Activated T-helper 1 cell treated with anti-CD3 and anti-CD28 coated beads, Interleukin-2, amount 50 U/mL, for 16 hours (primary cell): ENCODE measurements at regions not wholly inside any gene's neighbourhood (a gene's known extent, or its start where the extent isn't known, plus 50 kb on each side); places are given as distances from the start of the nearest gene placed in this dataset.
A peak's percentile ranks its signal among the peaks of the same experiment; 100 is the strongest.

Experiments used
- DNase-seq, 2 donors: peaks; one replicate each; pipeline ENCODE4 v3.0.0-alpha.2; 2020; ENCODE audit warnings: low read depth in 1 of 2, low spot score in 1 of 2

DNA sequence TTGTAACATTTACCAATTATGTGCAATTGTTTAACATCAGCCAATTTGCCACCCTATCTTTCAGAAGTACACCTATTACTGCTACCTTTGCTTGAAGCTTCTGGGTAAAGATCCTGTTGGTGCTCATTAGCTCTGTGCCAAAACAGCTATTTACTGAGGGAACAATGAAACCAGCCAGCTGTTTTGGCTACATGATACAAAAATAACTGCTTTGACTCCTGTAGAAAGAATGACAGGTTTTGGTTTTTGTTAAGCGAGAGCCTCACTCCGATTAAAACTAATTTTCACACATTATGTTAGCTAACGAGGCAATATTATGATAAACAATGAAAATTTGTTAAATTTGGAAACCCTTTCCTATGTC is 907.0 kb downstream of the EPHA4 start:
- DNase-seq: no peak

DNA sequence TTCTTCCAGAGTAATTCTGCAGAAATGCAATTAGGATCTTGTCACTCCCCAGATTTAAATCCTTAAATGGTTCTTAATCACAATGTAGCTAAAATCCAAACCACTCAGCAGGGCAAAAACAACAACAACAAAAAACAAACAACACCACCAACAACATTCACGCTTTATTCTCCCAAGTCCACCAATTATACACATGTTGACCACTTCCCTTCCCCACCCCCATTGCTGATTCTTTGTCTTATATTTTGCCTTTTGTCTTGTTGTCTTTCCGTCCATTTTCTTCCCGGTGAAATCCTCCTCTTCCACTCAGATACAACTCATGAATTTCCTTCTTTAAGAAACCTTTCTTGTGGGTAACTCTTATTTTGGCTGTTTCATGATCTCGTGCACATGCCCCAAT is 902.8 kb downstream of the EPHA4 start:
- DNase-seq: no peak

DNA sequence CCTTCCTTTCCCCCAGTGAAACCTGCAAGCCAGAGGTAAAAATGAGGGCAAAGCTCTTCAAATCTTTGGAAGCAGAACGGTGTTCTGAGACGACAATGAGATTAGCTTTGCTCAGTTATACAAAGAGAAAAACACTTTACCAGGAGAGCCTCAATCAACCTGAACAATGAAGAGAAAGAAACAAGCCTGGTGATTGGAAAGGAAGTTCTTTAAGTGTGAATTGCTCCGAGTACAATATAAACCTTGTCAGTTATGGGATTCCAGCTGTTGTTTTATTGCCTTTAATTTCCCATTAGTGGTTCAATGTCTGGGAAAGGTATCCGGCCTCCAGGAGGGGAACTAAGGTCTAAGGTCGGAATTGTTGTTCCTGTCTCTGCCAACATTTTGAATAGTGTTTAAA is 901.6 kb downstream of the EPHA4 start:
- no peak for DNase-seq

DNA sequence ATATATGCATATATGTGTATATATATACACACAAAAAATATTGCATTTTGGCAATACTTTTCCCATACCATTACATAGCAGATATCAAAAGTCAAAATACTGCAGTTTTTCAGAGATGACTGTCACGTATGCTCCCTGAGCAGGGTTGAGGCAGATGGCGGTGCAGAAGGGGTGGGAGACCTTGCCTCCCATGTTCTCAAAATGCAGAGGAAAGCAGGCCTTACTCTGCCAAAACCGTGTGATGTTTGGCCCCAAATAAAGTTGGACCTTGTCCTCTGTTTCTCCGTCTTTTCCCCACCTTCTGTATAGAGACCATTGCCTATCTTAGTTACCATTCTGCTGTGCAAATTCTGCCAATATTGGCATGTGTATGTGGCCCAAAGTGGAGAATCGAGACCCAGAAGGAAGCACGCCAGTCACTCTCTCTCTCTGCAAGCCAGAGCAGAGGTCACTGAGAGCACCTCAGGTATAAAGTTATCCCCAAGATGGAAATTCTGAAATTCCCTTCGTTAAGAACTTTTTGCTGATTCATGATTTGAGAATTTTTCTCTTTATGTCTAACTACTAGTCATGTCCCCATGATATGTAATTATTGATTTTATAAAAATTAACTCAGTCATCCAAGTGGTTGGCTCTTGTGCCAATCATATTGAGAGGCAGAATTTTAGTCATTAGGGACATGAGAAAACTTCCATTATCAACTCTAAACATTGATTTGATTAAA is 898.8 kb downstream of the EPHA4 start:
- DNase-seq: no peak

DNA sequence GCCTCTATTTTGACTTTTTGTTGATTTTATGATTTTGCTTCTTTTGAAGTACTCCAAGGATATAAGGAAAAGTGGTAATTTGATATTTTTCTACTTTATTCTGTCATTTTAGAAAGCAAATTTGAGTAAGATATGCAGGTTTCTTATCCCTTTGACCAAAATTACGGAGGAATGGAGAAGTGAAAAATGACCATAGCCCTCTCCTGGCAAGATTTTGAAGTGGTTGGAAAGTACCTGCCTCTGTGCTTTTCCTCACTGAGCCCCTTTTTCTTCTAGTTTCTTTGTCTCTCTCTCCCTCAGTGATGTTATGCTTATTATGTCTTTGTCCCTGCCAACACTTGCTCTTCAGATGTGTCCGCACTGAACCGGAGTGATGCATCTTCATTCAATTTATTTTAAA is 898.1 kb downstream of the EPHA4 start:
- no peak for DNase-seq

DNA sequence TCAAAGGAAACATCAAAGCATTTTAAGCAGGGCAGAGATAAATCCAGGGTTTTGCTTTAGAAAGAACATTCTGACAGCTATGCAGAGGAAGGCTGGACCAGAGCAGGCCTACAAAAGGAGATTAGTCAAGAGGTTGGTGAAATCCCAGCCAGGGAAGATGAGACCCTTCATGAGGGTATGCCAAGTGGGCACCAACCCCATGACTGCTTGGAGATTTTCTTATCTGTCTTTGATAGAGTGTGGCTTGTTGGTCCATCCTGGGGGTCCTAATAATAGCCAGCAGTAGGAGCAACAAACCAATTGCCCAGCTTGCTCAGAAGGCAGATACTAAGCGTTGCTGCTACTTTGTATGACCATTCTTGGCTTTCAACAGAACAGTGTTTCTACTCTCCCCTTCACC is 895.4 kb downstream of the EPHA4 start:
- no peak for DNase-seq

DNA sequence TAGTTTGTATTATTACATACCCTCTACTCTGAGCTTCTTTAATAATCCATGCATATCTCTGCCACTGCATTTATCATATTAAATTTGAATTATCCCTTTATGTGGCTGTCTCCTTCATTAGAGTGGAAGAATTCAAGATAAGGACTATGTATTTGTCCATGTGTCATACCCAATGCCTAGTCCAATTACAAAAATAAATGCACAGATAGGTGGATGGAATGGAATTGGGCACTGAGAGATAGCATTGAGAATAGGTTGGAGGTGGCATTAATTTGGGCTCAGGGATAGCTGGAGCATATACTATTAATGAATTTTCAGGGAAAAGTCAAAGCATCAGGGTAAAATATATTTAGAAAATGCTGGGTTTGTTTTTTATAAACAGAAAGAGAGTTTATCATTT is 893.2 kb downstream of the EPHA4 start:
- no peak for DNase-seq

DNA sequence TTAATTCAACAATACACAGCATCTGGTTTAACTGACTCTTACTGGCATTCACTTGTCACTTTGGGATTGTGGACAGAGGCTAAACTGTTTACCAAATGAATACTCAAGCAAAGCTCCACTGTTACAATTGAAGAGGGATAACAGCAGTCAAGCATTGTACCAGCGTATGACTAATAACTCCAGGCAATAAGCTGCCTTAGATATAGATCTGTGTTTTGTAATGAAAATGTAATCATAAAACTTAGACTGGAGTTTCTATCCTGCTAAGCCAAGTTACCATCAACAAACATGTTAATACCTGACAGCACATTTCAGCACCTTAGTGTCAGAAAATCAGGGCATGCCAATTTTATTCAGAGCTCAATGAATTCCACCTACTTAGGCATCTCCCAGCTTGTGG is 889.5 kb downstream of the EPHA4 start:
- no peak for DNase-seq

DNA sequence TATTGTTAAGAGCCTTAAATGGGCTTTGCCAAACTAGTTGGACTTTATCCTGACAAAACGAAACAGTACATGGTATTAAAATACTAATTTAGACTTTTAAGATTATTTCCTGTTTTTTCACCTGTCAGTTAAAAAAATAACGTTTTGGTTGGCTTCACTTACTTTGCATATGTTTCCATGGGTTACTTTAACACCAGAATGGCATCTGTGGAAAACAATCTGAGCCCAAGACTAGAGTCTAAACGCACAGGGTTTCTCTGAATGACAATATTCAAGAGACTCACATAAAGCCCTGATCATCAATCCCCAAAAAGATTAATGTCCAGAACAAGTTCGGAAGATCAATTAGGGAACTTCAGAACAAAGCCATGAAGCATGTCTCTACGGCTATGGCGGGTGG is 888.0 kb downstream of the EPHA4 start:
- DNase-seq: no peak

DNA sequence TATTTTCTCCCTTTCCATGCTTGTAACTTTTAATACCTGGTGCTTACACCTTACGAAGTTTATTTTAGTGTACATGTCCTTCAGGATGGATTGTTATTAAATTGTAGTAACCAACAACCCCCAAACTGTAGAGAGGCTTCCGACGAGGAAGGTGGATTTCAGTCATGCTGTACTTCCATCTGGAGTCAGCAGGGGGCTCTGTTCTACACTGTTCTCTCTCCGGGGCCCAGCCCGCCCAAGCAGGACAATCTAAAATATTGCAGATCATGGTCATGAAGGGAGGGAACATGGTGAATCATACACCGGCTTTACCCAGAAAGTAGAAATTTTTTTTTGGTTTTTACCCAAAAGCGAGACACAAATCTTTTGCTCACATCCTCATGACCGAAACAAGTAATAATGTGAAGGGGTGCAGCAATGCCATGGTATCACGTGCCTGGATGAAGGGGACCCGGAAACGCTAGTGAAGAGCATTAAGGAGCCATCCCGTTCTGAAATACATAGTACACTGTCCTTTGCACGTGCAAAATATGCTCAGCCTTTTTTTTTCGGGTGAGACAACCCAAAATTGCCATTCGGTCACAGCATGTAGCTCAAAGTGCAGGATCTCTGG is 884.8 kb downstream of the EPHA4 start:
- DNase-seq: peak; percentile 26 to 52

DNA sequence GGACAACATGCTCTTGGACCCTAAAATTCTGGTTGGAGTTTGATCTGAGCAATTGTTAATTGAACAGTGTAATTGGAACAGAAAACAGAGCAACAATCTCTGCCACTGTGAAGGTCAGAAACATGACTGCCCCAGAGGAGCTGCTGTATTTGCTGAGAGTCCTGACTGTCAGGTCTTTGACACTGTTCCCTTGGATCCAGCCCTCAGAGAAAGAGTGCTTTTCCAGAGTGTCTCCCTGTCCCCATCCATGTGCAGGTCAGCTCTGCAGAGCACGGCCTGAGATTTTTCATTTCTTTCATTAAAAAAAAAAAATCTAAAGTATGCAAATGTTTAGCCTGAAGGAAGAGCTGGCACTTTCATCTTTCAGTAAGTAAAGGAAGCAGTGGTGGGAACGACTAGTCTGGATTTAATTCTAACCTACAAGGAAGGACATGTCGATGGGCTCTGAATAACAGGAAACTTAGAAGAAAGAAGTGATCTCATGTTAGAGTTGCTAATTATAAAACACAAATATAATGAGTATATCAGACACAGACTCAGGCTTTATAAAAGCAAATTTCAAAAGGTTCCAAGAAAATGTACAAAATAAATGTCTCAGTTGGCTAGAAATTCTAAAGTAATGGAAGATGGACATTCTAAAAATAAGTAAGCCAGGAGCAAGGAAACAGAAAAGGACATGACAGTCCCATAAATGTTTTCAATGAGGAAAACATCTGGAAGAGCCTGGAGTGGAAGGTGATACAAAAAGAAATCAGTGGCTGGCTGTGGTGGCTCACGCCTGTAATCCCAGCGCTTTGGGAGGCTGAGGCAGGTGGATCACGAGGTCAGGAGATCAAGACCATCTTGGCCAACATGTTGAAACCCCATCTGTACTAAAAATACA is 876.5 kb downstream of the EPHA4 start:
- no peak for DNase-seq

DNA sequence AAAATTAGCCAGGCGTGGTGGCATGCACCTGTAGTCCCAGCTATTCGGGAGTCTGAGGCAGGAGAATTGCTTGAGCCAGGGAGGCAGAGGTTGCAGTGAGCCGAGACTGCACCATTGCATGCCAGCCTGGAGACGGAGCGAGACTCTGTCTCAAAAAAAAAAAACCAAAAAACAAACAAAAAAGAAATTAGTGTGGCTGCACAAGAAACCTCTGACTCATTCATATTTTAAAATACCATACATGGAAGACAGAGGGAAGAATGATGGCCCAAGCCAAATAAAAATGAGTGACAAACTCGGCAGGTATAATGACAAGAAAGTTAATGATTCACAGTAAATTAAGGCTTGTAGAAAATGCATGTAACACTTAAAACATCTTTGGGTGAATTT is 875.8 kb downstream of the EPHA4 start:
- DNase-seq: no peak

DNA sequence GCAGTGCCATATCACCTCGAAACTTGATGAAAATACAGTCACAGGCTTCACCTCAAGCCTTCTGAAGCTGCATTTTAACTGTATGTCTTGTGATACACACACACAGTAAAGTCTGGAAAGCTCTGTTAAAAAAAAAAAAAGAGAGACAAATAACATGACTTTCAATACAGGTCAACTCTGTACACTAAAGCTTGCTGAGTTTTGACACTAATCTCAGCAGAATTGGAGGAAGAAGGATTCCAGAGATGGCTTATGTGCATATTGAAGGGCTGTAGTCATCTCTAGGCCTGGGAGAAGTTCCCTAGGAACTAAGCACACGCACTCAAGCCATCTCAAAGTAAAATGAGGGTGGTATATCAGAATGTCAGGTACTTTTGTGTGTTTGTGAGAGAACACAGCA is 875.1 kb downstream of the EPHA4 start:
- no peak for DNase-seq

DNA sequence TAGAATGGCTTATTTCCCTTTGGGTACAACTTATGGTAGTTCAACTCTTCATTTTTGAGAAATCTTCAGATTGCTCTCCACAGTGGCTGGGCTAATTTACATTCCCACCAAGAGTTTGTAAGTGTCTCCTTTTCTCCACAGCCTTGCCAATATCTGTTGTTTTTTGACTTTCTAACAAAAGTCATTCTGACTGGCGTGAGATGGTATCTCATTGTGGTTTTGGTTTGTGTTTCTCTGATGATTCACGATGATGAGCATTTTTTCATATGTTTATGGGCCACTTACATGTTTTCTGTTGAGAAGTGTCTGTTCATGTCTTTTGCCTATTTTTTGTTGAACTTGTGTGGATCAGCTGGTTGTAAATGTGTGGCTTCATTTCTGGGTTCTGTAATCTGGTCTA is 871.0 kb downstream of the EPHA4 start:
- no peak for DNase-seq

DNA sequence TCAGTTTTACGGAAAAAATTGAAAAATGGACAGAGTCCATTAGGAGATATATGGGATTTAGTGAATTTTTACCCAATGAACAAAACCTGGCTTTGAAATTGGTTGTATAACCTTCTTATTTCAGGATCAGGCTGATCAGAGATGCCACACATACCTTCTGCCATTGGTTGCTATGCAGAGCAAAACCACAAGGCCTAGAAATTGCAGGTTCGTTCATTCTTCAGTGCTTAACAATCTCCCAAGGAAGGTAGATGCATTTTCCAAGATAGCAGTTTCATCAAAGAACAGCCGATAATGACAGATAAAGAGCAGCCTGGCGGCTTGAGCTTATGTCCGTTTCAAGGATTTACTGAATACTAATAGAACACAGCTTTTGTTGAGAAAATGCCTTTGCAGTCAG is 868.8 kb downstream of the EPHA4 start:
- no peak for DNase-seq

DNA sequence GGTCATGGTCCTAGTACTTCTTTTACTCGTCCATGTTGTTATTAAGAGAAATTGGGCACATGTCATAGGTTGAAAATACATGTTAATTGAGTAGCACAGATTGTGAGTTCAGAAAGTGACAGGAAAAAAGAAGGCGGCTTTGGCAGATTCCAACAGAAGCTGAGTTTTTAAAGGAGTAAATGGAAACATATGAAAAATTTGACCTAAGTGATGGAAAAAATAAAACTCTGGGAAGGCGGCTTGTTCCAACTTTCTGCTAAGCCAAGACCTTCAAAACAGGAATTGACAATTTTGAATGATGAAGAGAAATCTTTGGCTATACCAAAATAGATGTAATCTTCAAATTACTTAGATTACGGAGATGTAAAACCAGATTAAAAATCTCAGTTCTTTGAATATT is 868.0 kb downstream of the EPHA4 start:
- no peak for DNase-seq

DNA sequence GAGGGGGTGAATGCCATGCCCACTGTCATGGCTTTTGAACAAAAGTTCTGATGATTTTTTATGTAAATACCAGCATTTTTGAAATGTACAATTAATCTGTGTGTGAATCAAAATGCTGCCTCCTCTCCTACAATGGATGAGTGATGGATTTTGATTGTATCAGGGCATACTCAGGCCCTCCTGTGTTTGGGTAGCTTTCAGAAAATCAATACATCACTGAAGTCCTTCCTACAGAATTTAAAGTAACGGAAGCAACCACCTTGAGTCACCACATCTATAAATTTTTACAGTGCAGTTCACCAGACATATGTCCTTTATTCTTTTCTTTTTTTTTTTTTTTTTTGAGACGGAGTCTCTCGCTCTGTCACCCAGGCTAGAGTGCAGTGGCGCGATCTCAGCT is 867.3 kb downstream of the EPHA4 start:
- DNase-seq: no peak

DNA sequence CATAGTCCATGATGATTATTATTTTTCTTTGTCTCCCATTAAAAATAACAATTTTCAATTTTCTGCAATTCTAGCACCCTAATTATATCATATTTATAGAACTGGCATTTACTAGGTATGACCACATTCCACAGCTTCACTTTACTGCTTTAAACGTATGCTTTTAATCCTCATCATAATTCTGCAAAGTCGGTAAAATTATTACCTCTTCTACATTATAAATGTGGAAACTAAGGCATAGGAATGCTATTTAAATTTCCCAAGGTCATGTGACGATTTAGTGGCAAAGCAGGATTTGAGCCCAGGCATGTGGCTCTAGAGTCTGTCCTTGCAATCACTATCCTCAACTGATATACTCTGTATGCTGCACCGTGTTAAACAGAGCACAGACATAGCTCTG is 866.4 kb downstream of the EPHA4 start:
- DNase-seq: no peak

DNA sequence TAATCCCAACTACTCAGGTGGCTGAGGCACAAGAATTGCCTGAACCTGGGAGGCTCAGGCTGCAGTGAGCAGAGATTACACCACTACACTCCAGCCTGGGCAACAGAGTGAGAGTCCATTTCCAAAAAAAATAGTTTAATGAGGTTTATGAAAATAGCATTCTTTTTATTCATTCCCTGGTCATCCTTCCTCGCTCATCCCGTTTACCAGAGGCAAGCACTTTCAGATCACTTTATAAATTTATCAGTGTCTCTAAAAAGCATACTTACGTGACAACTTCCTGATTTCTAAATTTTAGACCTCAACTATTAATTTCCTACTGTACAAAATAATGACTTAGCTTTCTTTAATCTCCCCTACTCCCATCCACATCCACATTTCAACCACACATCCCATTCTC is 864.8 kb downstream of the EPHA4 start:
- DNase-seq: no peak

DNA sequence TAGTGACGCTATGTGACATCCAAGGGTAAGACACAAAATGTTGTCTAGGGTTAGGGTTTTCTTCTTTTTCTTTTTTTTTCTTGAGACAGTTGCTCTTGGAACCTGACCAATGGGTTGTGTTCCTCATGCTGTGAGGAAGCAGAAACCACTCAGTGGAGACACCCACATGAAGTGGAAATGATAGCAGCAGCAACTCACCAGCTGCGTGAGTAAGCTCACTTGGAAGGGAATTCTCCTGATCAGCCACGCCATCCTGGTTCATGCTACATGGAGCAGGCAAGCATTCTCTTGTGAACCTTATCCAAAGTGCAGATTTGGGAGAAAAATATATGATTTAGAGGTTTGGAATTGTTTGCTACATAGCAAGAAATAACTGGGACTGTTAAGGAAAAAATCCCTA is 863.7 kb downstream of the EPHA4 start:
- DNase-seq: no peak

DNA sequence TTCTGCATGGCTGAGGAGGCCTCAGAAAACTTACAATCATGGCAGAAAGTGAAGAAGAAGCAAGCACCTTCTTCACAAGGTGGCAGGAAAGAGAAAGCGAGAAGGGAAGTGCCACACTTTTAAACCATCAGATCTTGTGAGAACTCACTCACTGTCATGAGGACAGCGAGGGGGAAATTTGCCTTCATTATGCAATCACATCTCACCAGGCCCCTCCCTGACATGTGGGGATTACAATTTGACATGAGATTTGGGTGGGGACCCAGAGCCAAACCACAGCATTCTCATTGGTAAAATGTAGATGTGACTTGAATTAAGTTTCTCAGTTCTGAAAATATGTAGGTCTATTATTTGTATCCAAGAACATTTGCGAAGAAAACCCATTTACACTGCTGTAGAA is 854.8 kb downstream of the EPHA4 start:
- DNase-seq: no peak

DNA sequence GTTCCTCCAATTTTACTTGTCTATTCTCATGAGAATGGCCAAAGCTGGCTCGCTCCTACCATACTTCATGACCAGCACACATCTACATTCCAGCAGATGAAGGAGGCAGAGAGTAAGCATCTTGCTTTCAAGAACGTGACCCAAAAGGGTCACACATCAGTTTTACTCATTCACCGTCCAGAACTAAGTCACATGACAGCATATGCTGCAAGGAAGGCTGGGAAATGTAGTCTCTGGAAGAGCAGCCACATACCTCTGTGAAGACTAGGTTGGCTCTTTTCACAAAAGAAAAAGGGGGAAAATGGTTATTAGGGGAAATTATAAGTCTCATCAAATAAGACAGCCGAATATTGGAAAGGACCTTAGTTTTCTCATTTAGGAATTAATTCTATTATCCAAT is 835.3 kb downstream of the EPHA4 start:
- DNase-seq: no peak
